ENCODE measurements at regions not wholly inside any gene's neighbourhood (a gene's known extent, or its start where the extent isn't known, plus 50 kb on each side); places are given as distances from the start of the nearest gene placed in this dataset.

DNA sequence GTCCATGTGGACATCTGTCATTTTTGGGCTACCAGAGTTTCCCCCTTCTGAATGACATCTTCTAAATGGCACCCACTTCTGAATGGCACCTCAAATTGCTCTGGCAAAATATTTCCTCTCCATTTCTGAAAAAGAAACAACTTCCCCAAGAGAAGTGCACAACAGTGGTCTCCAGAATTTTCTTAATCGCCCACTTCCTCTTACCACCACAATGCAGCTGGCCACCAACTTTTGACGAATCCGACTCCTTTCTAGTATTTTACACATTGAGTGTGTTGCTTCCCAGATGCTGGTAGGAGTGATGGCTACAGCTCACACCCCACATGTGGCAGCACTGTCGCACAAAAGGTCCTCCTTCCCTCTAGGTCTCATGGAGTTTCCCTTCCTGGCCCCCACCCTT is 216.1 kb downstream of the FOXA2 start:
- no peak for DNase-seq

DNA sequence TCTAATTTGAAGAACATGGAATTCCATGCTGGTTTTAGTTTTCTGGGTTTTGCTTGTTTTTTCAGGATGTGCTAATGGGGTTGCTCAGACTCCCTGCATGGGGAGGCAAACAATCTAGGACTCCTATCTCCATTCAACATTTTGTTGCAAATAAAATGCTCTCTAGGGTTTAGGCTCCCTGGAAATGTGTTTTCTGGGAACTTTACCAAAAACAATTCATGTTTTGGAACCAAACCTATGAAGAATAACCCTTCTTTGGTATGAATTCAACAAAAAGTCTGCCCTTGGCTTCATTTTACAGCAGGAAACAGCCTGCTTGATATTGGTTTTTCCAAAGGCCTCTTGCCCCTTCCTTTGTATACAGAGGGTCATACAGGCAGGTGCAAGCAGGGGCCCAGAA is 217.7 kb downstream of the FOXA2 start:
- no peak for DNase-seq

GRCh38 chr20:22354647-22355046 is 229.7 kb downstream of the FOXA2 start:
- no peak for DNase-seq

- DNase-seq: no peak
Measured at GRCh38 chr20:22353586-22353985, 230.8 kb downstream of the FOXA2 start.

GRCh38 chr20:22352019-22352418 is 232.4 kb downstream of the FOXA2 start:
- no peak for DNase-seq

DNA sequence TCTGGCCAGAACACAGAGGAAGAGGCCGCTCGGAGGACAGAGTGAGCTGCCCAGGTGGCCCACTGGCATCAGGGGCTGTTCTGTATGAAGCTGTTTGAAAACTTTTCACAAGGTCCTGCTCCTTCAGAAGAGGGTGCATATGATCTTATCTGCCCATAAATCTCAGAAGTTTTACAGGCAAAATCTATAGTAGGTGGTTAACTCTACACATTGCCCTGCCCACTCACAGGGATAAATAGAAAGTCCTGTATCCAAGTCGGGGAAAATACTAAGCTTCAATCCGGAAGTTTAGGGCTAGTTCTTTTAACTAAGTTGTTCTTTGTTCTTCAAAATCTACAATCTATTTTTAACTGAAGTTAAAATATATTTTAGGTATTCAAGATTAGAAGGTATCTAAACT is 233.7 kb downstream of the FOXA2 start:
- DNase-seq: no peak

GRCh38 chr20:22348010-22348409 is 236.4 kb downstream of the FOXA2 start:
- DNase-seq: no peak

- no peak for DNase-seq
Measured at GRCh38 chr20:22346716-22347115, 237.7 kb downstream of the FOXA2 start.

- DNase-seq: no peak
Measured at GRCh38 chr20:22343612-22344011, 240.8 kb downstream of the FOXA2 start.

DNA sequence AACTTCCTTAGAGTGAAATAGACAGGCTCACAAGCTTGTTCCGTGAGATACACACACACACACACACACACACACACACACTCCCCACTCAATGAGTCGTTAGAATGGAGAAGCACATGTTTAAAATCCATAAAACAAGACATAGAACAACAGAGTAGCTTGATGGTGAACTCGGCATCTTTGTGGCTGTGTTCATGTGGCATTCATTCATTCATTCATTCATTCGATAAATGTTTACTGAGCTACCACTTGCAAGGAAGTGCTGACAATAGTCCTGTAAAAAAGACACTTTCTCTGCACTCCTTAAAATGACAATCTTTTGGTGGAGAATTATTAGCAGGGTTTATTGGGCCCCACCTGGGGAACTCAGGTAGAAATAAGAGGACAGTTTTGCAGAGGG is 242.0 kb downstream of the FOXA2 start:
- DNase-seq: no peak

DNA sequence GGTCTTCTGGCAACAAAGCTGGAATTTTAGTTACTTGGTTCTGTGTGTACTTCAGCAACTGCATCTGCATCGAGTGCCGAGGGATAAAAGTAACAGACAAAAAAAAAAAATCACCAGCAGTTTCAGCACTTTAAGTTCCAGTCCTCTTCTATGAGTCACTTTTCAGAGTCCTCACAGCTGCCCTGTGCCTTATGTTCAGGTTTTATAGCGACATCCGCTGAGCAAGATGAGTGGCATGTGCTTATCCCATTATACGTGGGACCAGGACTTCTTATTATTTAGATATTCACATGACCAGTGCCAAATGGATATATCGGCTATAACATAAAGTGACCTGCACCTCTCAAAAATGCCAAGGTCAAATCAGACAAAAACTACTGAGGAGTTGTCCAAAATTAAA is 242.9 kb downstream of the FOXA2 start:
- DNase-seq: no peak

- no peak for DNase-seq
Measured at GRCh38 chr20:22339946-22340345, 244.4 kb downstream of the FOXA2 start.

DNA sequence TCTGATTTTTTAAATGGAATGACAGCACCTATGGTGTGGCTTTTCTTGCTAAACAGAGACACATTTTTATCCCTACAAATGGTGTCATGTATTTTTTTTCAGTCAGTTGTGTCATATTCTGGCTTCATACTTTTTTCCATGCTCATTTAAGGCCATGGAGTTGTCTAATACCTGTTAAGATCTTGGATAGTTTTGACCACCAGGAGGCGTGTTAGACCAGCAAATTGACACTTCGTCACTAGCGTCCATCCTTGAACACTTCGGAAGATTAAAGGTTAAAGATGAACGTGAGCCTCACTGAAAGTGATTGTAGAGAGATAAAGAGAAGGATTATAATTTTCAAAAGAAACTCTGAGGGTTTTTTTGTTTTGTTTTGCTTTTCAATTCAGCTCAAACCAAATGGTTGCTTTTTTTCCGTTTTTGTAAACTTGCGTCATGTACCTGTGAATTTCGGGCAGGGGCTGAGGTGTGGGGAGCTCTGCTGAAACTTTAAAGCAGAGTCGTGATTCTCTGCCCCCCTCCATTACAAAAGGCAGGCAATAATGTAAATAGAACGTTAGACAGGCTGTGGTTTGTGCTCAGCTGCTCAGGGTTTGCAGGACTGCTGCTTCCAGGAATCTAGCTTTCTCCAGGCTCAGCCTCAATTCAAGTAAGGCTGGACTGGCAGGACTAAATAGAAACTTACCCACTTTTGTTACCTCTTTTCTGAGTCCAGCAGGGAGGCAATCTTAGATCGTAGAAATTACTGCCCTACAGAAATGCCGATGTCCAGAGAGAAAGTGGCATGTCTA is 245.1 kb downstream of the FOXA2 start:
- DNase-seq: peak; percentile 57

- no peak for DNase-seq
Measured at GRCh38 chr20:22338140-22338708, 246.1 kb downstream of the FOXA2 start.

- no peak for DNase-seq
Measured at GRCh38 chr20:22335210-22335609, 249.2 kb downstream of the FOXA2 start.

DNA sequence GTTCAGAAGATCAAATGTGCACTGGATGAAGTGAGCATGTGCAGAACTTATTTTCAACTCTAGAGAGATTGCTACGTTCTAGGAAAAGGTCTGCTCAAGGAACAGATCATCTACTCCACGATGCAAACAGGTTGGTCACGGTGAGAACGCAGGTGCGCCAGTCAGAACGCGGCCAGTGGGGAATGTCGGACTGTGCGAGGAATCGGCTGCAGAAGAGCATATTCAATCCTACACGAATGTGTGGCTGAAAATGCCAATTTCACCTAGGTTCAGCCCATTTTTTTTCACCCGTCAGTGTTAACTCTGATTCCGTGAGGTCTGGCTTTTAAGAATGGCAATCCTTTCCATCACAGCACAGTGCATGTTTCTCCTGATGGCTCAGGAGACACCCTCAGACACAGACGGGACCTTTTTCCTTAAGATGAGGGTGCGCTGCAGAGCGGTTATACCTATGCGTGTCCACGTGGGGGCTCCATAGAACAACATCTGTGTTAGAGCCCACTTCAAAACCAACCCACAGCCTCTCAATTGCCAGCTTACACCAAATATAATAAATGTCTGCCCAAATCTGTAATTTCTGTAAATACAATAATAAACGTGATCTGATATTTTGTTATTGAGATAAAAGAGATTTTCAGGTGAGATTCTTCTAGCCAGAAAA is 250.4 kb downstream of the FOXA2 start:
- DNase-seq: peak; percentile 75

- DNase-seq: no peak
Measured at GRCh38 chr20:22324505-22324904, 259.9 kb downstream of the FOXA2 start.

- DNase-seq: no peak
Measured at GRCh38 chr20:22322513-22322912, 261.9 kb downstream of the FOXA2 start.

DNA sequence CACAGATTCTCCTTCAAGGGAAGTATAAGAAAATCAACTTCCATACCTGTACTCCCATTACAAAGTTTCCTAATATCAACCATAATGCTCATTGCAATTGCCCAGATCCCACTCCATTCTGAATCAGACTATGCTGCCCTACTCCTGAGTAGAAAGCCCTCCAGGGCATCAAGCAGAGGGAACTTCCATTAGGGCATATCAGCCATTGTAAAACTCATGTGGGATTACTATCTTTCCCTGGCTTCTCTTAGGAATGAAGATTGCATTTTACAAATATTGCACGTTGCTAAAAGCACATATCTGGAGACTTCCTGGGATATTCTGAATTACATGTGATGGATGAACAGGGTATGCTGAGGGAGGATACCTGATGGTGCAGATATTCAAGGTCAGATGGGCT is 263.2 kb downstream of the FOXA2 start:
- DNase-seq: no peak

- no peak for DNase-seq
Measured at GRCh38 chr20:22320245-22320915, 264.0 kb downstream of the FOXA2 start.

DNA sequence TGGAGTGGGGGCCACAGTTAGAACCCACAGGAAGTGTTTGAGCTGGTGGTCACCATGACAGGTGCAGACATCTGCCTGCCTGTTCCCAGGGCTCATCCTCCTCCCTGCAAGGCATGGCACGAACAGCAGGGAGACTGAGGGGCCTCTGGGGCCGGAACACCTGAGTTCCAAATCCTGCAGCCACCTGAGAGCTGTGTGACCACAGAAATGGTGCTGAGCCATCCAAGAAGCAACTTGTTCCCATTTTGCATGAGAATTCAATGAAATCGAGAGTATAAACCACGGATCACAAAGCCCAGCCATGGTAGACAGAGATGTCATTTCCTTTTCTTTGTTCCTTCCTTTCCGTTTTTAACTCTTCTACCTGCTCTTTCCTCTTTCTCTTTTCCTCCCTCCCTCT is 268.6 kb downstream of the FOXA2 start:
- no peak for DNase-seq

GRCh38 chr20:22315073-22315472 is 269.3 kb downstream of the FOXA2 start:
- no peak for DNase-seq

- peak; percentile 44 for DNase-seq
Measured at GRCh38 chr20:22312744-22313346, 271.5 kb downstream of the FOXA2 start.

Data from retina (tissue), 1 donor.